SIG-M5 treated with dmso at 0.1 percent for 504 hours (cell line): ENCODE measurements at regions not wholly inside any gene's neighbourhood (a gene's known extent, or its start where the extent isn't known, plus 50 kb on each side); places are given as distances from the start of the nearest gene placed in this dataset.

Source experiments
- DNase-seq: peaks from one replicate; lab custom pipeline; 2025; ENCODE audit not compliant: unreplicated experiment; lab: John Stamatoyannopoulos, UW

- DNase-seq = no peak
These were observed 190.9 kb downstream of the FAT4 start for GRCh38 chr4:125505621-125506020.

GRCh38 chr4:125507141-125507540 is 192.4 kb downstream of the FAT4 start:
- DNase-seq = no peak

- DNase-seq = no peak
These were observed 197.0 kb downstream of the FAT4 start for GRCh38 chr4:125511715-125512114.

GRCh38 chr4:125515016-125515415 is 200.3 kb downstream of the FAT4 start:
- DNase-seq = no peak

GRCh38 chr4:125517831-125518230 is 203.1 kb downstream of the FAT4 start:
- no peak for DNase-seq

- DNase-seq = no peak
These were observed 203.5 kb downstream of the FAT4 start for GRCh38 chr4:125518281-125518680.

- DNase-seq = no peak
These were observed 204.8 kb downstream of the FAT4 start for GRCh38 chr4:125519371-125520146.

GRCh38 chr4:125520258-125520990 is 205.7 kb downstream of the FAT4 start:
- DNase-seq = no peak

GRCh38 chr4:125522588-125522987 is 207.8 kb downstream of the FAT4 start:
- DNase-seq = no peak

GRCh38 chr4:125522992-125523391 is 208.2 kb downstream of the FAT4 start:
- DNase-seq = no peak

GRCh38 chr4:125526420-125526819 is 211.7 kb downstream of the FAT4 start:
- no peak for DNase-seq

- DNase-seq = no peak
These were observed 212.9 kb downstream of the FAT4 start for GRCh38 chr4:125527681-125528080.

- no peak for DNase-seq
These were observed 214.3 kb downstream of the FAT4 start for GRCh38 chr4:125529071-125529470.

- no peak for DNase-seq
These were observed 223.9 kb downstream of the FAT4 start for GRCh38 chr4:125538670-125539069.

- no peak for DNase-seq
These were observed 224.9 kb downstream of the FAT4 start for GRCh38 chr4:125539691-125540090.

- no peak for DNase-seq
These were observed 227.2 kb downstream of the FAT4 start for GRCh38 chr4:125541836-125542385.

- DNase-seq = no peak
These were observed 231.5 kb downstream of the FAT4 start for GRCh38 chr4:125546272-125546671.

- no peak for DNase-seq
These were observed 233.1 kb downstream of the FAT4 start for GRCh38 chr4:125547836-125548235.

- DNase-seq = no peak
These were observed 236.0 kb downstream of the FAT4 start for GRCh38 chr4:125550769-125551168.

GRCh38 chr4:125551466-125551865 is 236.7 kb downstream of the FAT4 start:
- no peak for DNase-seq

GRCh38 chr4:125551967-125552366 is 237.2 kb downstream of the FAT4 start:
- no peak for DNase-seq

GRCh38 chr4:125572601-125573000 is 257.8 kb downstream of the FAT4 start:
- no peak for DNase-seq
